ENCODE measurements at regions not wholly inside any gene's neighbourhood (a gene's known extent, or its start where the extent isn't known, plus 50 kb on each side); places are given as distances from the start of the nearest gene placed in this dataset.

GRCh38 chr14:83689265-83689664 is 1840.7 kb upstream of the FLRT2 start (continued):
- TF ChIP-seq CTCF (conservative IDR thresholded peaks at IDR 0.05; ENCODE audit: low read depth in 2 of 2) (no peak), ZNF462 (CRISPR knock-in tag; IDR thresholded peaks at IDR 0.05) (no peak), NANOG (IDR thresholded peaks at IDR 0.05; ENCODE audit: borderline replicate concordance) (no peak), ZNF331 (CRISPR knock-in tag; IDR thresholded peaks at IDR 0.05; ENCODE audit: low read depth) (no peak)

DNA sequence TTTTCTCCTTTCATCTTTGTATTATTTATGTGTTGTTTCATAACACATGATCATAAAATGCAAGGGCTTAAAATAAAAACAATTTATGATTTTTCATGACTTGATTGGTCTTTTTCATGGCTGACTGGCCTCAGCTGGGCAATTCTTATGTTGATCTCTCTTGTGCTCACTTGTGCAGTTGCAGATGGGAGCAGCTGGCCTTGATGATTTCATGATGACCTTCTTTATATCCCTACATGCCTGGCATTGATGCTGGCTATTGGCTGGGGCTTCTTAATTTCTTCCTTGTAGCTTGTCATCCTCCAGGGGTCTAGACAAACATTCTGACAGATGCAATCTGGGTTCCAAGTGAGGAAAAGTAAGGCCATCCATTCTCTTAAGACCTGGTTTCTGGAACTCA is 1832.8 kb upstream of the FLRT2 start:
- H3K4me3 ChIP-seq = no peak overlapping the region
- H3K27me3 ChIP-seq (ENCODE audit: insufficient read depth) = no peaks in the 10 kb centered on the region
- H3K4me1 ChIP-seq (ENCODE audit: insufficient read depth) = no peaks in the 10 kb centered on the region
- Mint-ChIP-seq H3K9me3 (no peaks in the 10 kb centered on the region), H3K27ac (no peak overlapping the region), H3K4me1 (peaks cover 11% of the 10 kb centered on the region; the same call in 2 of the 3 replicates), H3K4me3 (no peak overlapping the region), H3K27me3 (ENCODE audit: insufficient read depth, low read depth, poor library complexity) (no peaks in the 10 kb centered on the region), H3K36me3 (ENCODE audit: low read depth) (no peaks in the 10 kb centered on the region)
- ATAC-seq (no peak), DNase-seq (ENCODE audit: low spot score) (no peak)
- no peaks in the 10 kb centered on the region for H3K79me2 ChIP-seq (replicated peaks; ENCODE audit: insufficient read depth)
- H3K9me2 ChIP-seq (ENCODE audit: insufficient read depth) = 0 out of 2 replicates have a peak, but pooled peaks cover 3% of the 10 kb centered on the region
- no peaks in the 10 kb centered on the region for H3F3A ChIP-seq (replicated peaks; ENCODE audit: low read depth)
- H3K27ac ChIP-seq (ENCODE audit: low read depth) = no peak overlapping the region
- H3K4me2 ChIP-seq = no peak overlapping the region
- no peak overlapping the region for H2AFZ ChIP-seq
- no peaks in the 10 kb centered on the region for H4K20me1 ChIP-seq (replicated peaks; ENCODE audit: insufficient read depth)
- no peaks in the 10 kb centered on the region for H3K36me3 ChIP-seq (ENCODE audit: insufficient read depth)
- TF ChIP-seq NANOG (IDR thresholded peaks at IDR 0.05; ENCODE audit: borderline replicate concordance) (no peak), ZNF331 (CRISPR knock-in tag; IDR thresholded peaks at IDR 0.05; ENCODE audit: low read depth) (no peak), EZH2 (IDR thresholded peaks at IDR 0.05; ENCODE audit: low read depth, unreplicated experiment) (no peak), STAT1 (IDR thresholded peaks at IDR 0.05; ENCODE audit: unreplicated experiment) (no peak), JUNB (IDR thresholded peaks at IDR 0.05; ENCODE audit: unreplicated experiment) (no peak), POLR2AphosphoS5 (IDR thresholded peaks at IDR 0.05; ENCODE audit: low read depth) (no peak), CREB1 (CRISPR knock-in tag; IDR thresholded peaks at IDR 0.05; ENCODE audit: low read depth) (no peak), ETS1 (IDR thresholded peaks at IDR 0.05) (no peak), ZNF114 (CRISPR knock-in tag; IDR thresholded peaks at IDR 0.05) (no peak)
- TF ChIP-seq, protein P1, sequence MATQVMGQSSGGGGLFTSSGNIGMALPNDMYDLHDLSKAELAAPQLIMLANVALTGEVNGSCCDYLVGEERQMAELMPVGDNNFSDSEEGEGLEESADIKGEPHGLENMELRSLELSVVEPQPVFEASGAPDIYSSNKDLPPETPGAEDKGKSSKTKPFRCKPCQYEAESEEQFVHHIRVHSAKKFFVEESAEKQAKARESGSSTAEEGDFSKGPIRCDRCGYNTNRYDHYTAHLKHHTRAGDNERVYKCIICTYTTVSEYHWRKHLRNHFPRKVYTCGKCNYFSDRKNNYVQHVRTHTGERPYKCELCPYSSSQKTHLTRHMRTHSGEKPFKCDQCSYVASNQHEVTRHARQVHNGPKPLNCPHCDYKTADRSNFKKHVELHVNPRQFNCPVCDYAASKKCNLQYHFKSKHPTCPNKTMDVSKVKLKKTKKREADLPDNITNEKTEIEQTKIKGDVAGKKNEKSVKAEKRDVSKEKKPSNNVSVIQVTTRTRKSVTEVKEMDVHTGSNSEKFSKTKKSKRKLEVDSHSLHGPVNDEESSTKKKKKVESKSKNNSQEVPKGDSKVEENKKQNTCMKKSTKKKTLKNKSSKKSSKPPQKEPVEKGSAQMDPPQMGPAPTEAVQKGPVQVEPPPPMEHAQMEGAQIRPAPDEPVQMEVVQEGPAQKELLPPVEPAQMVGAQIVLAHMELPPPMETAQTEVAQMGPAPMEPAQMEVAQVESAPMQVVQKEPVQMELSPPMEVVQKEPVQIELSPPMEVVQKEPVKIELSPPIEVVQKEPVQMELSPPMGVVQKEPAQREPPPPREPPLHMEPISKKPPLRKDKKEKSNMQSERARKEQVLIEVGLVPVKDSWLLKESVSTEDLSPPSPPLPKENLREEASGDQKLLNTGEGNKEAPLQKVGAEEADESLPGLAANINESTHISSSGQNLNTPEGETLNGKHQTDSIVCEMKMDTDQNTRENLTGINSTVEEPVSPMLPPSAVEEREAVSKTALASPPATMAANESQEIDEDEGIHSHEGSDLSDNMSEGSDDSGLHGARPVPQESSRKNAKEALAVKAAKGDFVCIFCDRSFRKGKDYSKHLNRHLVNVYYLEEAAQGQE (IDR thresholded peaks at IDR 0.05; ENCODE audit: unreplicated experiment) = no peak

Data from GM23338 (cell line).